ENCODE measurements at regions not wholly inside any gene's neighbourhood (a gene's known extent, or its start where the extent isn't known, plus 50 kb on each side); places are given as distances from the start of the nearest gene placed in this dataset.

GRCh38 chr3:194910414-194910984, 224.8 kb downstream of the FAM43A start:
- TF ChIP-seq RFX5 (IDR thresholded peaks at IDR 0.05; ENCODE audit: low read depth, low read length): no peak
- TF ChIP-seq MAZ (IDR thresholded peaks at IDR 0.05; ENCODE audit: borderline replicate concordance, low read depth, low read length): no peak
- no peak for TF ChIP-seq BHLHE40 (IDR thresholded peaks at IDR 0.05; ENCODE audit: low read depth, low read length)
- TF ChIP-seq ELK1 (IDR thresholded peaks at IDR 0.05; ENCODE audit: borderline replicate concordance, low read depth, low read length): no peak
- dilution Hi-C loops (cut with HindIII; ENCODE audit: low sequenced_read_pairs, unreplicated experiment) (no loop called here), in situ Hi-C loops (cut with MboI; ENCODE audit: low sequenced_read_pairs) (no loop called here), intact Hi-C loops (cut with micrococcal nuclease) (no loop called here)
- Histone ChIP-seq H2BK120ac (ENCODE audit: low read depth, low read length) (no peak overlapping the region), H3K4me2 (ENCODE audit: low read depth, low read length) (no peak overlapping the region), H3K9ac (ENCODE audit: low read depth, low read length) (no peak overlapping the region), H3K79me1 (ENCODE audit: low read depth in 1 of 2, low read length in 2 of 2) (no peaks in the 10 kb centered on the region), H3K4me1 (ENCODE audit: control insufficient read depth, insufficient read depth, low read length) (peaks cover 2% of the 10 kb centered on the region; the same call in 1 of the 2 replicates), H3K23ac (ENCODE audit: low read depth, low read length) (no peak overlapping the region), H3K14ac (replicated peaks; ENCODE audit: low read depth, low read length) (no peak overlapping the region), H3K56ac (ENCODE audit: extremely low read depth, insufficient read depth, low read length) (no peak overlapping the region), H4K8ac (ENCODE audit: low read depth in 2 of 2, low read length in 2 of 2) (no peak overlapping the region), H2AK9ac (replicated peaks; ENCODE audit: low read depth, low read length, poor library complexity) (no peak overlapping the region), H3K18ac (ENCODE audit: low read depth, low read length) (no peak overlapping the region), H4K91ac (ENCODE audit: insufficient read depth, low read depth, low read length) (no peak overlapping the region), H2AFZ (replicated peaks; ENCODE audit: low read length, poor library complexity) (no peak overlapping the region), H2BK20ac (ENCODE audit: low read depth, low read length) (no peak overlapping the region), H3K9me3 (ENCODE audit: control insufficient read depth, insufficient read depth, low read length) (peaks cover 3% of the 10 kb centered on the region; the same call in 1 of the 2 replicates), H2BK15ac (ENCODE audit: low read depth, low read length) (no peak overlapping the region), H2BK5ac (ENCODE audit: low read depth, low read length, poor library complexity, severe bottlenecking) (no peak overlapping the region), H4K5ac (ENCODE audit: low read depth, low read length) (no peak overlapping the region), H2AK5ac (ENCODE audit: low read depth, low read length) (no peak overlapping the region), H3K4me3 (ENCODE audit: insufficient read depth, low read depth, low read length) (no peak overlapping the region), H3K9me1 (ENCODE audit: insufficient read depth, low read length) (no peaks in the 10 kb centered on the region), H3K4ac (ENCODE audit: low read depth, low read length) (no peak overlapping the region), H3K36me3 (ENCODE audit: control insufficient read depth, insufficient read depth, low read length) (no peaks in the 10 kb centered on the region), H4K20me1 (ENCODE audit: insufficient read depth, low read length) (no peaks in the 10 kb centered on the region), H3K27me3 (ENCODE audit: control insufficient read depth, insufficient read depth, low read length) (peaks cover 33% of the 10 kb centered on the region), H3K27ac (ENCODE audit: insufficient read depth, low read length) (no peak overlapping the region)
- ATAC-seq (ENCODE audit: low read depth): no peak
- no TSS peak for BruUV-seq (replicated peaks)
- DNase-seq: no peak
- POLR2A ChIA-PET (ENCODE audit: unreplicated experiment): no interaction called here
- no CpG with 5 or more reads among the region's 7 CpGs for WGBS, 2 experiments (ENCODE audit: extremely low coverage in 2 of 2, insufficient read length in 1 of 2)
- CTCF ChIA-PET: no interaction called here

Measured in IMR-90 (cell line).